ENCODE measurements at regions not wholly inside any gene's neighbourhood (a gene's known extent, or its start where the extent isn't known, plus 50 kb on each side); places are given as distances from the start of the nearest gene placed in this dataset.

- CTCF ChIA-PET, result no interaction called here
- POLR2A ChIA-PET, result no interaction called here
- H3K27me3 Mint-ChIP-seq, result peaks cover 1% of the 10 kb centered on the region
- peaks cover 10% of the 10 kb centered on the region for H3K4me1 Mint-ChIP-seq
- H3K36me3 Mint-ChIP-seq (ENCODE audit: low read depth), result no peaks in the 10 kb centered on the region
- H3K27ac Mint-ChIP-seq, result no peak overlapping the region
- no peak for DNase-seq
- no peak overlapping the region for H3K4me3 Mint-ChIP-seq
- H3K9me3 Mint-ChIP-seq, result no peaks in the 10 kb centered on the region
Observed at GRCh38 chr6:22059946-22060345, 236.9 kb downstream of the PRL start.

- POLR2A ChIA-PET, result no interaction called here
Observed at GRCh38 chr6:22062807-22063408, 233.9 kb downstream of the PRL start.

GRCh38 chr6:22064558-22064957 lies 232.3 kb downstream of the PRL start:
- H3K9me3 Mint-ChIP-seq, result no peaks in the 10 kb centered on the region
- no peaks in the 10 kb centered on the region for H3K36me3 Mint-ChIP-seq (ENCODE audit: low read depth)
- H3K27ac Mint-ChIP-seq, result no peak overlapping the region
- no peak for DNase-seq
- H3K27me3 Mint-ChIP-seq, result peaks cover 1% of the 10 kb centered on the region
- ChIA-PET CTCF (no interaction called here), POLR2A (no interaction called here)
- H3K4me3 Mint-ChIP-seq, result no peak overlapping the region
- peaks cover 10% of the 10 kb centered on the region for H3K4me1 Mint-ChIP-seq

More at GRCh38 chr6:22062807-22063408, 233.9 kb downstream of the PRL start:
- Mint-ChIP-seq H3K27ac (peak overlapping the region; percentile 9), H3K27me3 (peaks cover 1% of the 10 kb centered on the region), H3K9me3 (no peaks in the 10 kb centered on the region), H3K4me3 (no peak overlapping the region), H3K4me1 (peaks cover 10% of the 10 kb centered on the region), H3K36me3 (ENCODE audit: low read depth) (no peaks in the 10 kb centered on the region)
- CTCF ChIA-PET, result no interaction called here
- DNase-seq, result peak; percentile 21

- DNase-seq, result no peak
- ChIA-PET CTCF (no interaction called here), POLR2A (no interaction called here)
- Mint-ChIP-seq H3K27me3 (peaks cover 1% of the 10 kb centered on the region), H3K36me3 (ENCODE audit: low read depth) (no peaks in the 10 kb centered on the region), H3K4me3 (no peak overlapping the region), H3K9me3 (no peaks in the 10 kb centered on the region), H3K4me1 (peaks cover 10% of the 10 kb centered on the region), H3K27ac (no peak overlapping the region)
Observed at GRCh38 chr6:22067122-22067521, 229.7 kb downstream of the PRL start.

GRCh38 chr6:22067671-22068070 lies 229.2 kb downstream of the PRL start:
- H3K36me3 Mint-ChIP-seq (ENCODE audit: low read depth), result no peaks in the 10 kb centered on the region
- POLR2A ChIA-PET, result no interaction called here
- H3K4me1 Mint-ChIP-seq, result peaks cover 7% of the 10 kb centered on the region

DNA sequence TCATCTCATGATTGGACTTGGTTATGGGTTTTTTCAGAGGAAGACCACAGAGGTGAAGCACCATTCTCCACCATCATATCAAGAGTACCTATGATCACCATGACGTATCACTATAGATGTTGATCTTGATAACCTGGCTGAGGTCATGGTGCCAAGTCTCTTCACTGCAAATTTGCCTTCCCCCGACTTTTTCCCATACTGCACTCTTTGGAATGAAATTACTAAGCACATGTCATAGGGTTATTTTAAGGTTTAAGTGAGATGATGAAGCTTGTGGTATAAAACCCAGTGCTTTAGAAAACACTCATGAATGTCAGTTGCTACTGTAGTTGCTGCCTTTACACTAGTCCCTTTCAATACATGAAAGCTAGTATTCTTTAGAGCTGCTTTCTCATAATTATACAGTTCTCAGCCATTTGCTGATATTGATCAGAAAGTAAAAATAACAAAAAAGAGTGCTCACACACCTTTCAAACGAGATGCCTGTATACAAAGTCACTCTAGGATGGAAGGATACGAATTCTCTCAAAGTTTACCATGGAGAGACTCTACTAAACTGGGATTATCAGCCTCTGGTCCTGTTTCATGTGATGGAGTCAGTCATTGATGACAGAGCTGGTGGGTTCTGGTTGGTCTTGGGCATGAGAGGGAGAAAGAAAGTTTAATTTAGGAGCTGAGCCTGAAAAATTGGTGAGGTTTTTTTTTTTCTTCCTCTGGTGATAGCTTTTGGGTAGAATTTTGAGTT lies 228.1 kb downstream of the PRL start:
- no peak for DNase-seq
- no peak overlapping the region for H3K27ac Mint-ChIP-seq
- no peaks in the 10 kb centered on the region for H3K4me1 Mint-ChIP-seq
- no peak overlapping the region for H3K4me3 Mint-ChIP-seq
- ChIA-PET CTCF (interaction anchor here (0.7 to 1.0 kb wide), 2 partner anchors 31 to 481 kb away, joined by 4 read pairs; no protein-coding TSS in a partner anchor), POLR2A (no interaction called here)
- H3K9me3 Mint-ChIP-seq, result no peaks in the 10 kb centered on the region
- H3K36me3 Mint-ChIP-seq (ENCODE audit: low read depth), result no peaks in the 10 kb centered on the region
- H3K27me3 Mint-ChIP-seq, result peaks cover 1% of the 10 kb centered on the region

More at GRCh38 chr6:22067671-22068070, 229.2 kb downstream of the PRL start:
- CTCF ChIA-PET, result interaction anchor here (1.0 kb wide), 1 partner anchor 32 kb away, joined by 4 read pairs; no protein-coding TSS in a partner anchor
- peaks cover 1% of the 10 kb centered on the region for H3K27me3 Mint-ChIP-seq
- no peaks in the 10 kb centered on the region for H3K9me3 Mint-ChIP-seq
- H3K27ac Mint-ChIP-seq, result no peak overlapping the region
- DNase-seq, result no peak
- no peak overlapping the region for H3K4me3 Mint-ChIP-seq

GRCh38 chr6:22069306-22069800 lies 227.5 kb downstream of the PRL start:
- no peaks in the 10 kb centered on the region for H3K4me1 Mint-ChIP-seq
- no peak for DNase-seq
- CTCF ChIA-PET, result interaction anchor here (0.7 kb wide), 1 partner anchor 482 kb away, joined by 4 read pairs; no protein-coding TSS in a partner anchor
- H3K27ac Mint-ChIP-seq, result no peak overlapping the region
- POLR2A ChIA-PET, result no interaction called here
- H3K4me3 Mint-ChIP-seq, result no peak overlapping the region
- no peaks in the 10 kb centered on the region for H3K36me3 Mint-ChIP-seq (ENCODE audit: low read depth)
- no peaks in the 10 kb centered on the region for H3K27me3 Mint-ChIP-seq
- H3K9me3 Mint-ChIP-seq, result no peaks in the 10 kb centered on the region

DNA sequence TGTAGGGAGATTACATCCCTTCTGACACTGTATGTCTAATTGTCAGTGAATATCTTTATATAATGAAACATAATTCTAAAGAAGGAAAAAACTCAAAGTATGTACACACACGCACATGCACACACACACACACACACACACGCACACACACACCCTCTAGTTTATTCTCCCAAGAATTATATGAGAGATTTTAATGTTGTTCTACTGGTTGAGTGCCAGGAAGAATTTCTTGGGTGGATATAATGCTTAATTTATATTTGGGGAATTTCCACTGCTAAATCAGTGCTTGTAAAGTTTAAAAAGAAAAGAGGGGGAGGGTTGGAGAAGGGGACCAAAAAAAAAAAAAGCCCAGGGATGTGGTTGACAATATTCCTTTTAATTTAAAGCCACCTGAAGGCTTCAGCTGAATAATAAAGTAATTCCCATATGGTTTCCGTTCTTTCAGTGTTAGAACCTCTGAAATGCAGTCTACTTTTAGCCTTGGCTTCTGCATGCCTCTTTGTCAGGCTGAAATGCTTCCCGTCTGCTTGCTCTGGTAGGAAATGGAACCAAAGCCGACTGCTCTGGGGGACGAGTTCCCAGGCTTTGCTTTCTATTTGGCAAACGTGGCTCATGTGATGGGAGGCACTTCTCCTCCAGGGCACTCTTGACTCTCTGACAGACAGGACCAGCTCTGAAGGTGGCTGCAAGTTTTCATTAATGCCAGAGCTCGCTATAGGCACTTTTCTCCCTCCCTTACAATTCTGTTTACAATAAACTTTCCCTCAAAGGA lies 225.4 kb downstream of the PRL start:
- Mint-ChIP-seq H3K9me3 (peaks cover 1% of the 10 kb centered on the region), H3K4me3 (no peak overlapping the region), H3K27ac (no peak overlapping the region), H3K4me1 (no peaks in the 10 kb centered on the region), H3K27me3 (no peaks in the 10 kb centered on the region), H3K36me3 (ENCODE audit: low read depth) (no peaks in the 10 kb centered on the region)
- ChIA-PET CTCF (no interaction called here), POLR2A (no interaction called here)
- no peak for DNase-seq

GRCh38 chr6:22072949-22073348 lies 223.9 kb downstream of the PRL start:
- no peak for DNase-seq
- POLR2A ChIA-PET, result no interaction called here
- Mint-ChIP-seq H3K27ac (no peak overlapping the region), H3K36me3 (ENCODE audit: low read depth) (no peaks in the 10 kb centered on the region), H3K27me3 (no peaks in the 10 kb centered on the region), H3K4me3 (no peak overlapping the region), H3K9me3 (peaks cover 1% of the 10 kb centered on the region), H3K4me1 (no peaks in the 10 kb centered on the region)
- CTCF ChIA-PET, result no interaction called here

DNA sequence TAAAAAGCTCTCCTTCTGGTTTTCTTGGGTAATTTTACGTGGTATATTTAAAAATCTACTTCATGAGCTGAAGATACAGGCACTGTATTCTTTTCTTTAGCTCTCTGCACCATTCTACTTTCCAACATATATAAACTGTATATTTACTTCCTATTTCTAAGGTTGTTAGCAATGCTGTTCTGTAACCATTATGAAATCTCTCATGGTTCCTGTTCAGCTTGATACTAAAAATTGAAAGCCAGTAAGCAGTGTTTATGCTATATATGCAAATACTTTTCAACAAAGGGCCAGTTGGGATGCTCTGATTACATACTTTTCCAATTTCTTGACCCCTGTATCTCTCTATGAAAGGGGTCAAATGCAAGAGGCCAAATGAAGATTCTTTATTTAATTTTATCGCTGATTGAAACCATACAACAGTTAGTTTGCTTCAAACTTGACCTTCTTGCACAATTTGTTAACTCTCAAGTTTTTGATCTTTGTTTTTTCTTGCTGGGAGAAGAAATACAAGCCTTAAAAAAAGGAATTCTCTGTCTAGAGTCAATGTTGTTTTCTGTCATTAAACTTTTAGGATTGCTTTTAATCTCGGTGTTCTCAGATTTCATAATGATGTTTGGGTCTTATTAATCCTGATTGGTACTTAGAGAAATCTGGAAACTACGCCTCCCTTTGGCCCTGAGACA lies 223.2 kb downstream of the PRL start:
- H3K9me3 Mint-ChIP-seq, result peaks cover 1% of the 10 kb centered on the region
- no peaks in the 10 kb centered on the region for H3K36me3 Mint-ChIP-seq (ENCODE audit: low read depth)
- no peaks in the 10 kb centered on the region for H3K27me3 Mint-ChIP-seq
- ChIA-PET CTCF (no interaction called here), POLR2A (no interaction called here)
- H3K4me3 Mint-ChIP-seq, result no peak overlapping the region
- DNase-seq, result no peak
- no peaks in the 10 kb centered on the region for H3K4me1 Mint-ChIP-seq
- no peak overlapping the region for H3K27ac Mint-ChIP-seq

GRCh38 chr6:22078288-22078687 lies 218.5 kb downstream of the PRL start:
- CTCF ChIA-PET, result no interaction called here
- Mint-ChIP-seq H3K36me3 (ENCODE audit: low read depth) (no peaks in the 10 kb centered on the region), H3K27ac (no peak overlapping the region), H3K27me3 (no peaks in the 10 kb centered on the region), H3K4me1 (no peaks in the 10 kb centered on the region), H3K9me3 (peaks cover 1% of the 10 kb centered on the region), H3K4me3 (no peak overlapping the region)
- POLR2A ChIA-PET, result no interaction called here
- no peak for DNase-seq

GRCh38 chr6:22078802-22079545 lies 217.9 kb downstream of the PRL start:
- no peak overlapping the region for H3K27ac Mint-ChIP-seq
- ChIA-PET CTCF (no interaction called here), POLR2A (no interaction called here)
- no peak overlapping the region for H3K4me3 Mint-ChIP-seq
- no peaks in the 10 kb centered on the region for H3K36me3 Mint-ChIP-seq (ENCODE audit: low read depth)
- DNase-seq, result no peak
- no peaks in the 10 kb centered on the region for H3K4me1 Mint-ChIP-seq
- H3K27me3 Mint-ChIP-seq, result no peaks in the 10 kb centered on the region
- H3K9me3 Mint-ChIP-seq, result peaks cover 1% of the 10 kb centered on the region

Data from activated CD4-positive, alpha-beta memory T cell treated with anti-CD3 and anti-CD28 coated beads, Interleukin-2, amount 10 ng/mL, durations not matched to agents 7 days and 5 days (primary cell).